RKO (cell line): ENCODE measurements at regions not wholly inside any gene's neighbourhood (a gene's known extent, or its start where the extent isn't known, plus 50 kb on each side); places are given as distances from the start of the nearest gene placed in this dataset.
"Not testable (repeated sequence)": the region's sequence is repeated elsewhere in the genome, so short reads cannot be mapped to it uniquely, and the experiment has no call there.

ENCODE experiments used
- DNase-seq: peaks from one replicate; pipeline ENCODE4 v3.0.0-alpha.2; 2016; ENCODE audit warnings: low spot score

GRCh38 chr2:39487398-39488250 is 50.5 kb upstream of the MAP4K3 start:
- DNase-seq, result no peak

DNA sequence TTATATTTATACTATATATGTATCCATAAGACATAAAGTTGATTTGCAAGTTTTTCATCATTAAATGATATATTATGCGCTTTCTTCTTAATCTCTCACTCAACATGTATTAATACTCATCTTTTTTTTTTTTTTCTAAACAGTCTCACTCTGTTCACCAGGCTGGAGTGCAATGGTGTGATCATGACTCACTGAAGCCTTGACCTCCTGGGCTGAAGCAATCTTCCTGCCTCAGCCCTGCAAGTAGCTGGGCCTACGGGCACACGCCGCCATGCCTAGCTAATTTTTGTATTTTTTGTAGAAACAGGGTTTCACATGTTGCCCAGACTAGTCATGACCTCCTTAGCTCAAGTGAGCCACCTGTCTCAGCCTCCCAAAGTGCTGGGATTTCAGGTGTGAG is 51.4 kb upstream of the MAP4K3 start:
- DNase-seq, result peak; percentile 77

- no peak for DNase-seq
Measured at GRCh38 chr2:39490586-39490985, 53.5 kb upstream of the MAP4K3 start.

GRCh38 chr2:39491653-39492052 is 54.6 kb upstream of the MAP4K3 start:
- DNase-seq, result no peak

DNA sequence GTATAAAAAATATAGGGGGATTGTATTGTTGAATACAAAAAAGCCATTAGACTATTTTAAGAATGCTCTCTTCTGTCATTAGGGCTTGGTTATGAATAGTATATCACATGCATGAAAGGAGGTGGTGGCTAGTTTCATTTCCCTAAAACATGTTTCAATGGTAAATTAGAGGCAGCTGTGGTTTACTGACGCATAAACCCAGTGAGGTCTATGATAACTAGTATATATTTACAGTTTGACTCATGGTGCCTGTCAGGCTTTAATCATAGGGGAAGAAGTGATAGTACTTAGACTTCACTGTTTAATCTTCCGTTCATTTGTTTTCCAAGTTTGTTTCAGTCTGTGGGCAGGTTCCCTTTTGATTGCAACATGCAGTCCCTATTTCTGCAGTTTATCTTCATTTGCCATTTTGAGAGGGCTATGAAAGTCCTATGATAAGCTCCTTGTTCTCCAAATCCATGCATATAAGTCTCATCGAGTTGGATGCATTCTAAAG is 55.1 kb upstream of the MAP4K3 start:
- DNase-seq, result peak; percentile 94

- DNase-seq, result no peak
Measured at GRCh38 chr2:39492716-39493115, 55.6 kb upstream of the MAP4K3 start.

DNA sequence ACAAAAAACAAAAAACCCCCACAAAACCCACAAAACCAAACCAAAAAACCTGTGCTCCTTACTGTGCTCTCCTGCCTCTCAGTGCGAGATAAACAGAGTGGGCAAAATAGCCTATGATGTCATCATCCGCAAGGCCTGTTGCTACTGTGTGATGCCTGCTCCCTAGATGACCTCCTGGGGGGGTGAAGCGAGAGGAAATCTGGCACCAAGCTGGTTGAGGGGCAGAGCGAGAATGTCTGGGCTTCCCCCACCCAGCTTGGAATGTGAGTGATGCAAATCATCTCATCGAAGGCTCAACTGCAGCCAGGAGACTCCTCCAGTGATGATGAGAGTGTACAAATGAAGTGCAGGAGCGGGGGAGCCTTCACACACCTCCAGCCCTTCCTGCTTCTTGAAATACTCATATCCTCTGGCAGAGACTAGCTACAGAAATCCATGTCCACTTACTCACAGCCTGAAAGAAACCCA is 57.7 kb upstream of the MAP4K3 start:
- DNase-seq, result peak; percentile 53

- no peak for DNase-seq
Measured at GRCh38 chr2:39497082-39497801, 60.2 kb upstream of the MAP4K3 start.

DNA sequence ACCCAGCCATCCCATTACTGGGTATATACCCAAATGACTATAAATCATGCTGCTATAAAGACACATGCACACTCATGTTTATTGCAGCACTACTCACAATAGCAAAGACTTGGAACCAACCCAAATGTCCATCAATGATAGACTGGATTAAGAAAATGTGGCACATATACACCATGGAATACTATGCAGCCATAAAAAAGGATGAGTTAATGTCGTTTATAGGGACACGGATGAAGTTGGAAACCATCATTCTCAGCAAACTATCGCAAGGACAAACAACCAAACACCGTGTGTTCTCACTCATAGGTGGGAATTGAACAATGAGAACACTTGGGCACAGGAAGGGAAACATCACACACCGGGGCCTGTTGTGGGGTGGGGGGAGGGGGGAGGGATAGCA is 61.1 kb upstream of the MAP4K3 start:
- not testable (repeated sequence) for DNase-seq

DNA sequence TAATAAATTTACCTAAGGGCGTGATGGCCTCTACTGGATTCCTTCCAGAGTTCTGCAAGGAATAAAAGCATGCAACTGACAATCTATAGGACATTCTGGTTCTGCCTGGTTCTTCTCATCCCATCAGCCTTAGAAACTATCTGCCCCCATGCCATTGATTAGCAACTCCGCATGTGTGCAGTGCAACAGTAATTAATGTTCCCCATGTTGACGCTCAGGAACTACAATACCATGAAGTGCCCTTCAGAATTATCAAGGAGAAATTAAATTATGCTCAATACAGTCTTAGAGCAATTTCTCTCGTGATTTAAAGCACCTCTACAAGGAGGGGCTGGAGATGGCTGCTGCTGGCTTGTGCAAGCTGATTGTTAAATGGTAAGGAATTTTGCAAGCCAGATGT is 61.7 kb upstream of the MAP4K3 start:
- DNase-seq, result no peak

- no peak for DNase-seq
Measured at GRCh38 chr2:39499336-39499735, 62.3 kb upstream of the MAP4K3 start.

GRCh38 chr2:39501412-39501811 is 64.3 kb upstream of the MAP4K3 start:
- DNase-seq, result no peak

DNA sequence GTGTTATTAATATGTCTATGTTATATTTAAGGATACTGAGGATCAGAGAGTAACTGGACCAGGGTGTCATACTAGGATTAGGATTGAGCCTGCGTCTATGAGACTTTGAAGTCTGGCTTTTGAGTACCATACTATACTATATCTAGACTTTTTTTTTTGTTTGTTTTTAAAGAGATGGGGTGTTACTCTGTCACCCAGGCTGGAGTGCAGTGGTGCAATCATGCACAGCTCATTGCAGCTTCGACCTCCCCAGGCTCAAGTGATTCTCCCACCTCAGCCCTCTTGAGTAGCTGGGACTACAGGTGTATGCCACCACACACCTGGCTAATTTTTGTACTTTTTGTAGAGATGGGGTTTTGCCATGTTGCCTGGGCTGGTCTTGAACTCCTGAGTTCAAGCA is 66.2 kb upstream of the MAP4K3 start:
- no peak for DNase-seq

DNA sequence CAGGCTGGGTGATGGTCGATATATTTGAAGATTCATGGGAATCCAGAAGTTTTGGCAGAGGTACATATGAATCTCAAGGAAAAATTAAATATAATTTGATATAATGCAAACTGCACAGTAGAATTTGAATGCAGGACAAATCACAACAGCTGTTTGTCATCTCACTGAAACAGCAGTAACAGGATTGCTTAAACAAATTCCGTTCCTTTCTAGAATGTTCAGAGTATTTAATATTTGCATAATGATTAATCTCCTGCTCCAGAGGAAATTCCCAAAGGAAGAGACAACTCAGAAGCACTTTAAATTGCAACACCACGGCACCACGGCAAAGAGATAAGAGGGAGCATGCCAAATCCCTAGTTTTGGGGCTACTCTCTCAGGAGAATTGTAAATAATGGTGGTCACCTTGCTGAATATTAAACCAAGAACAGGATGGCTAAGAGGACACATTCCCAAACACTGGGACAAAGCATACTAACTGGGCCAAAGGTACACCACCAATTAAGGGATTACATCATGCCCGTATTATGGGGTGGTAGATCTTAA is 67.8 kb upstream of the MAP4K3 start:
- no peak for DNase-seq

DNA sequence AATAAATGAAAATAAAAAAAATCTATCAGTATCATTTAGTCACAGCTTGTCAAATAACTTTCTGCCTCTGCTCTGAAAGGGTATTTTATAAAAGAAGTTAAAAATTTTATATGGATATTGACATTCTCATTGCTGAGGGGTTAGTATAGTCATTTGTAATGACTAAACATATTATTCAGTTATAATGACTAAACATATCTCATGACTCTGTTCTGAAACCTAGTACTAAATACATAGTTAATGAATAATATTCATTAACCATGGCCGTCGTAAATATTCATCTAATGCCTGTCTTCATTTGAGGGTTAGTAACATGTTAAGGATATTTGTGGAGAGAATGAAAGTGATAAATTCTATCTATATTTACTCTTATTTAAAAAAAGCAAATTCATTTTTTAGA is 69.1 kb upstream of the MAP4K3 start:
- no peak for DNase-seq

DNA sequence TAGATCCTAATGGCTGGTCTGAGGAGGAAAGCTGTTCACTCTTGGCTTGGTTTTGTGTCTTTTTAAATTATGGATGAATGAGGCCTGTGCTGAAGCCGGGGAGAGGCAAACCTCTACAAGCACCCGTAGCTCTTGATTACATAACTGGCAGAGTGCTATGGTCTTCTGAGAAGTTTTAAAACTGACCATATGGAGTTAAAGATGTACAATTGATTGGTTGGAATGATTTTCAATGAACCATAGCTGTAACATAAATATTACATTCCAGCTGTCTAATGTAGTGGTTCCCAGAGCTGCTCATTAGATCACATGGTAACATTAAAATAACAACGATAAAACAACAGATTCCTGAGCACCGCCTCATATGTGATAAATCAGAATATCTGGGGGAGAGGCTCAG is 71.1 kb upstream of the MAP4K3 start:
- DNase-seq, result no peak

GRCh38 chr2:39510140-39510539 is 73.1 kb upstream of the MAP4K3 start:
- DNase-seq, result no peak

DNA sequence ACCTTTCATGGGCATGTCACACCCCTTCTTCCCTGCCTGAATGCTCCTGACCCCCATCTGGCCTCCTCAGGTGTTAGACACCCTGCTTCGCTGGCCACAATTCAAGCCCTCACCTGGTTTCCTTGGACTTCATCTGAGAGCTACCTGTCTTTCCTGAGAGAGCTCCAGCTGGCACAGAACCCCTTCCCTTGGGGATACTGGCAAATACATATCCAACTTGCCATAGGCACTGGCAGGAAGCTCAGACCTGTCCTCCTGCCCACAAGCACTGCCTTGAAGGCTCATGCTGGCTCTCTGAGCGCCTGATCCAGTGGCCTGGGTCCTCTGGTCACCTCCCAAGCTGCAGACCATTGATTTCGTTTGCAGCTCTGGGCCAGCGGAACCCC is 74.1 kb upstream of the MAP4K3 start:
- DNase-seq, result no peak

- no peak for DNase-seq
Measured at GRCh38 chr2:39511605-39512433, 74.7 kb upstream of the MAP4K3 start.

- no peak for DNase-seq
Measured at GRCh38 chr2:39512434-39512935, 75.4 kb upstream of the MAP4K3 start.

DNA sequence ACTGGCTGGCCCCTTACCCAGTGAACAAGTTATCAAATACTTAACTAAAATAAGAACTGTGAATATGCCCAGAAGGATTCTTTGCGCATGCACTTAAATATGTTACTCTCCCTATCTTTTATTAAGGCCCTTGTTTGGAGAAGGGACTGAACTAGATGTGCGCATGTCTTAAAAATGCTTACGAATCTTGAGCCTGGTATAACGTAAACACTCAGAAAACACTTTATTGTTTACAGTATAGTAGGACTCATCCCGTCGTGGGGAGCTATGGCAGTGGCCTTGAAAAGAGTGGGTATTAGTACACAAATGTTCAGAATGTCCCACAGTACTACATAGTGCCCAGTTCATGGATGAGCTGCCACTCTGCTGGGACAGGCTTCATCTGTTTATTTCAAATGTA is 75.9 kb upstream of the MAP4K3 start:
- DNase-seq, result no peak

DNA sequence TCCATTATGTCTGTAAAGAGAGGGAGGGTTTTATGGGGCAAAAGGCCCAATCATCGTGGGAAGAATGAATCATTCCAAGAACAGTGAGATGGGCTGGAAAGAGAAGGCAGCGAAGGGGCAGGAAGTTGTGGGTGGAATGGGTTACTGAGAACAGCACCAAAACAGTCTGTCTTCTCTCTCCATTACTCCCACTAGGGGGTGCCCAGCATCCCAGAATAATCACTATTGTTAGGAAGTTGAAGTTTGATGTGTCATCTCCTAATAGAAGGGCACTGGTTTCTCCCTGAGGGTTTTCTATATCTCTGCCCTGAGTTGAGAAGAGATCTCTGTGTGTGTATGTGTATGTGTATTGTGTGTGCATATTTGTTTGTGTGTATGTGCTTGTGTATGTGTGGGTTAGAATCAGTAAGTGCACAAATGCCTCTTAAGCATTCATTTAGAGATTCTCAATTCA is 76.6 kb upstream of the MAP4K3 start:
- peak; percentile 86 for DNase-seq
